RWPE1 (cell line): ENCODE measurements at regions not wholly inside any gene's neighbourhood (a gene's known extent, or its start where the extent isn't known, plus 50 kb on each side); places are given as distances from the start of the nearest gene placed in this dataset.

Experiments used
- CTCF ChIA-PET: fragments of 350-600 bp; sonication (Branson Sonifier 250); formaldehyde crosslinking; extraction: SDS; loops from one replicate; lab custom pipeline; 2021; lab: Yijun Ruan, JAX
- POLR2A ChIA-PET: fragments of 400-600 bp; formaldehyde crosslinking; extraction: SDS; loops from one replicate; lab custom pipeline; 2020; ENCODE audit warnings: antibody characterized with exemption; ENCODE audit not compliant: low non-redundant PET; lab: Yijun Ruan, JAX
- DNase-seq: peaks from one replicate; pipeline ENCODE4 v3.0.0; 2012; ENCODE audit warnings: low spot score
- H3K27ac ChIP-seq: fragments of 450-650 bp; 2 replicates; pipeline ENCODE4 v1.5.1; 2017
- TF ChIP-seq, protein P1 (sequence below): fragments of 450-650 bp; conservative IDR thresholded peaks from 2 replicates; pipeline ENCODE4 v1.5.1; 2017; ENCODE audit warnings: low read depth, mild to moderate bottlenecking

DNA sequence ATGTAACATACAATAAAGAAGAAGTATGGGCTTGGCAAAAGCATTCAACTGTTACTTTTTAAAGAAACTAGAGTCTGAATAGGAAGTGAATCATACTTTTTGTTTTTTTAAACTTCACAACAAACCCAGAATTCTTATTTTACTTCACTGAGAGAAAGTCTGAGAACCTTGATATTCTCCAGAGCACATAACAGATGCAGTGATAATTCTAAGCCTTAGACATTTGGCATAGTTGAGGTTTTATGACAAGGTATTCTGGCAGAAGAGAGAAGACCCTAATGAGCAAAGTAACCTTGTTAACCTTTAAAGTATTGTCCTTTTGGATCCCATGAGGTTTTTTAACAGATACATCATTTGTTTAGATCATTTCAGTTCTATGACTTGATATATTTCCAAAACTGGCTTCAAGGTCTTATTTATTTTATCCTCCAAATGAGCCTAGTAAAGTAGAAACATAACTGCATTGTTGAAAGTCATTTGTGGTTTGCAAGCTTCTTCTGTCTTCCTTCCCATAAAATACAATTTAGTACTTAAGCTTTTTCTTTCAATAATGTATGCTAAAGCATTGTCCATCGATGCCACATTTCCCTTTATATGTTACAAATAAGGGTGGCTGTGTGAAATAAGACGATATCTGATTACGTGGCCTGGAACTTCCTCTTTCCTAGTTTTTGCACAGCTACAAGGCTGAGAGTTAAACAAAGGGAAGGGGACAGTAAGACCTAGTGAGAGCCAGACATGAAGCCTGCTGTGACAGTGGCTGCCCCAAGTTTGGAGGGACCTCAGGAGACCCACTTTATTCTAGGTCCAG, 86.1 kb upstream of the ITPRID2 start:
- H3K27ac ChIP-seq = no peak overlapping the region
- POLR2A ChIA-PET = no interaction called here
- DNase-seq = no peak
- CTCF ChIA-PET = interaction anchor here (0.7 kb wide), 1 partner anchor 282 kb away, joined by 3 read pairs; no protein-coding TSS in a partner anchor
- TF ChIP-seq, protein P1, sequence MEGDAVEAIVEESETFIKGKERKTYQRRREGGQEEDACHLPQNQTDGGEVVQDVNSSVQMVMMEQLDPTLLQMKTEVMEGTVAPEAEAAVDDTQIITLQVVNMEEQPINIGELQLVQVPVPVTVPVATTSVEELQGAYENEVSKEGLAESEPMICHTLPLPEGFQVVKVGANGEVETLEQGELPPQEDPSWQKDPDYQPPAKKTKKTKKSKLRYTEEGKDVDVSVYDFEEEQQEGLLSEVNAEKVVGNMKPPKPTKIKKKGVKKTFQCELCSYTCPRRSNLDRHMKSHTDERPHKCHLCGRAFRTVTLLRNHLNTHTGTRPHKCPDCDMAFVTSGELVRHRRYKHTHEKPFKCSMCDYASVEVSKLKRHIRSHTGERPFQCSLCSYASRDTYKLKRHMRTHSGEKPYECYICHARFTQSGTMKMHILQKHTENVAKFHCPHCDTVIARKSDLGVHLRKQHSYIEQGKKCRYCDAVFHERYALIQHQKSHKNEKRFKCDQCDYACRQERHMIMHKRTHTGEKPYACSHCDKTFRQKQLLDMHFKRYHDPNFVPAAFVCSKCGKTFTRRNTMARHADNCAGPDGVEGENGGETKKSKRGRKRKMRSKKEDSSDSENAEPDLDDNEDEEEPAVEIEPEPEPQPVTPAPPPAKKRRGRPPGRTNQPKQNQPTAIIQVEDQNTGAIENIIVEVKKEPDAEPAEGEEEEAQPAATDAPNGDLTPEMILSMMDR = no peak

DNA sequence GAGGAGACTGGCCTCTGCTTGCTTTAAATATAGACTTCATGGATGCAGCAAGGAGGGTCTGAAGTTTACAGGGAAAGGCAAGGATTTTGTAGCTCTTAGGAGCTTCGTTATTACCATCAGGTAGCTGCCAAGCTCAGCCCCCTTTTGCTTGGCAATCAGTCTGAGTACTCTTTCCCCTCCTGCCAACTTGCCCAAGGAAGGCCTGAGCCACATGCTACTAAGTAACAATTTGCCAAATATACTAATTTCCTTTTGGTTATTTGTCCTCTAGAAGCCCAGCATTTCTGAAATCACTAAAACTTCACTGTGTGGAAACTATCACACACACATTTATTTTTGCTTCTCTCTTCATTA, 85.5 kb upstream of the ITPRID2 start:
- ChIA-PET CTCF (interaction anchor here (0.7 kb wide), 1 partner anchor 281 kb away, joined by 3 read pairs; no protein-coding TSS in a partner anchor), POLR2A (no interaction called here)

DNA sequence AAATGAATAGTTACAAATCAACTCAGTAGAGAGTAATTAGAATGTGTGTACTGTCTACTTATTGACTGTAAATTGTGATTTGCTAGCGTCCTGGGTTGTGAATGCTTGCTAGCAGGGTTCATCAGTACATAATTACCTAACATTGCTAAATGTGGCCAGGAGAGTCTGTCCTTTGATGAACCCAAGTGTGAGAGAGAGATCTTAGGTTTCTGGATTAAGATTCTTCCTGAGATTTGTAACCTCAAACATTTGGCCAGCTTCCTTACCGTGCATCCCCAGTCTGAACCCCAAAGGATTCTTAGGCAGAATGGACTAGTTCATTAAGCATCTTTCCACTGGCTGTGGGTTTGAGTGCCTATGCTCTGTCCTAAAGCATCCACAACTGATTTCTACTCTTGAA, 84.0 kb upstream of the ITPRID2 start:
- no peak overlapping the region for H3K27ac ChIP-seq
- CTCF ChIA-PET = no interaction called here
- TF ChIP-seq, protein P1 = no peak
- no peak for DNase-seq
- POLR2A ChIA-PET = interaction anchor here (0.6 kb wide), 1 partner anchor 84 kb away, joined by 3 read pairs; the partner anchor contains the start of gene ITPRID2

More for the DNA sequence above, 85.5 kb upstream of the ITPRID2 start:
- H3K27ac ChIP-seq = no peak overlapping the region
- TF ChIP-seq, protein P1 = no peak
- no peak for DNase-seq

DNA sequence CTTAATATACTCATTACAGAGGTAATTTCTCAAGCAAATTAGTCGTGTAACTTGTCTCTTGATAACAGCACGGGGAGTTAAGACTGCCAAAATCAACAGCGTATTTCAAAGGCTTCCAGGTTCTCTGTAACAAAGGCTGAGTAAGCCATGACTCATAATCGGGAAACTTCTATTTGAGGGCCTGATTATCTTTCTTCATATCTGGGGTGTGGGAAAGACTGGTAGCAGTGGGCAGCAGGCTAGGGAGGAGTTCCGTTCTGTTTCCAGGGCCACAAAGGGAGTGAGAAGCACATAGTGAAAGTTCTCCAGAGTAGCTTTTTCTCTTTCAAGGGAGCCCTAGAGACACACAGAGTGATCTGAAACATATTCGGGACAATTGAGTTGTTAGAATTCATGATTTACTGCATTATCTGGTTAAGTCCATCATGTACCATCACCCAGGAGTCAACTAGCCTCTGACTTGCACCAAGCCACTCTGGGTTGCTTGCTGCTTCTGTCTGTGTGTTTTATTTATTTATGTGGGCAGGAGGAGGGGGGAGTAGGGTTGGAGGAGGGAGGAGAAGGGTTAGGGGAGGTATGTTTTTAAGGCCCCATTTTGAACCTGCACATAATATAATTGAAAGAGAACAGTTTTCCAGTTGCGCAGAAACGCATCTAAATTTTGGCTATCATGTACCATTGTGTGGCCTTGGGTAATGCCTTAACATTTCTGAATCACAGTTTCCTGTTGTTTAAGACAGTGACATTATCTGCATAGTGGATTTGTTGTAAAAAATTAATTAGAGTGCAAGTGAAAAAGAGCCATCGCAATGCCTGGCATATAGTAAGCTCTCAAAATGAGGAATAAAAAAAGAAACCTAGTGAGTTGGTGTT, 80.5 kb upstream of the ITPRID2 start:
- peak; percentile 93 for DNase-seq
- ChIA-PET CTCF (interaction anchor here (0.7 kb wide), 1 partner anchor 539 kb away, joined by 7 read pairs; no protein-coding TSS in a partner anchor), POLR2A (no interaction called here)
- H3K27ac ChIP-seq = no peak overlapping the region
- TF ChIP-seq, protein P1 = no peak

DNA sequence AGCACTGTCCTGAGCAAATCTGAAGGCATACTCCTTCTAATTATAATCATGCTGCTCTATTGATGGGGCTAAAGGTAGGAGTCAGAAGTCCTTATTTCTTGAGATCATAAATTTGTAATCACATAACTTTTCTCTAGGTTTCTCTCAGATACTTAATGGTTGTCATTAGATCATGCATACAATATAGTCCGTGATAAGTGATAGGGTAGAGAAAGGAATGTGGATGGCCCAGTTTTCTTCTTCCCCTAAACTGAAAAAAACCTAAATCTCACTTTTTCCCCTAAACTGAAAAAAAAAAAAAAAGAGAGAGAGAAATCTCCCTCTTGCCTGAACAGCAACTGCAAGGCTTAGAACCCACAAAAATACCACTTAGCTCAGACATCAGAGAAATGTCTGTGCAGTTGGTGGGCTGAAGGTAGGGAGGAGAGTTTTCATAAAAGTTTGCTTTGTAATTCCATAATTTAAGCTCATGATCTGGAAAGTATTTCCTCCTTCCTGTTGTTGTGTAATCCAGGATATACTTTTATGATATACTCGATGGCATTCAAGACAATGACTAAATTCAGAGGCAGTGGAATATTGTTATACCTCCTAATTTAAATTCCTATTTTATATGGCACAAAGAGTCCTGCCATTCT, 79.3 kb upstream of the ITPRID2 start:
- no peak overlapping the region for H3K27ac ChIP-seq
- TF ChIP-seq, protein P1 = no peak
- DNase-seq = no peak
- POLR2A ChIA-PET = interaction anchor here (0.5 kb wide), 1 partner anchor 79 kb away, joined by 3 read pairs; no protein-coding TSS in a partner anchor
- CTCF ChIA-PET = interaction anchor here (0.6 to 0.7 kb wide), 2 partner anchors 26 to 28 kb away, joined by 3 to 5 read pairs; no protein-coding TSS in a partner anchor
